ENCODE measurements at regions not wholly inside any gene's neighbourhood (a gene's known extent, or its start where the extent isn't known, plus 50 kb on each side); places are given as distances from the start of the nearest gene placed in this dataset.

GRCh38 chr5:167915237-167915636 lies 376.2 kb upstream of the WWC1 start:
- CTCF ChIA-PET, result no interaction called here
- DNase-seq (ENCODE audit: unreplicated experiment), result no peak
- TF ChIP-seq, protein P1, sequence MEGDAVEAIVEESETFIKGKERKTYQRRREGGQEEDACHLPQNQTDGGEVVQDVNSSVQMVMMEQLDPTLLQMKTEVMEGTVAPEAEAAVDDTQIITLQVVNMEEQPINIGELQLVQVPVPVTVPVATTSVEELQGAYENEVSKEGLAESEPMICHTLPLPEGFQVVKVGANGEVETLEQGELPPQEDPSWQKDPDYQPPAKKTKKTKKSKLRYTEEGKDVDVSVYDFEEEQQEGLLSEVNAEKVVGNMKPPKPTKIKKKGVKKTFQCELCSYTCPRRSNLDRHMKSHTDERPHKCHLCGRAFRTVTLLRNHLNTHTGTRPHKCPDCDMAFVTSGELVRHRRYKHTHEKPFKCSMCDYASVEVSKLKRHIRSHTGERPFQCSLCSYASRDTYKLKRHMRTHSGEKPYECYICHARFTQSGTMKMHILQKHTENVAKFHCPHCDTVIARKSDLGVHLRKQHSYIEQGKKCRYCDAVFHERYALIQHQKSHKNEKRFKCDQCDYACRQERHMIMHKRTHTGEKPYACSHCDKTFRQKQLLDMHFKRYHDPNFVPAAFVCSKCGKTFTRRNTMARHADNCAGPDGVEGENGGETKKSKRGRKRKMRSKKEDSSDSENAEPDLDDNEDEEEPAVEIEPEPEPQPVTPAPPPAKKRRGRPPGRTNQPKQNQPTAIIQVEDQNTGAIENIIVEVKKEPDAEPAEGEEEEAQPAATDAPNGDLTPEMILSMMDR (IDR thresholded peaks at IDR 0.05; ENCODE audit: unreplicated experiment), result no peak
- POLR2A ChIA-PET, result no interaction called here
- Mint-ChIP-seq H3K27ac (ENCODE audit: low read depth, unreplicated experiment) (no peak overlapping the region), H3K36me3 (ENCODE audit: insufficient read depth, unreplicated experiment) (no peaks in the 10 kb centered on the region), H3K4me3 (ENCODE audit: unreplicated experiment) (no peak overlapping the region), H3K9me3 (ENCODE audit: unreplicated experiment) (peaks cover 7% of the 10 kb centered on the region), H3K4me1 (ENCODE audit: insufficient read depth, unreplicated experiment) (no peaks in the 10 kb centered on the region), H3K27me3 (ENCODE audit: insufficient read depth, unreplicated experiment) (no peaks in the 10 kb centered on the region)
- intact Hi-C loops (cut with micrococcal nuclease), result no loop called here
- no TSS peak for BruUV-seq (replicated peaks)

GRCh38 chr5:167916261-167916691 lies 375.2 kb upstream of the WWC1 start:
- DNase-seq (ENCODE audit: unreplicated experiment), result no peak
- H3K27ac Mint-ChIP-seq (ENCODE audit: low read depth, unreplicated experiment), result no peak overlapping the region

GRCh38 chr5:167916706-167917105 lies 374.7 kb upstream of the WWC1 start:
- Mint-ChIP-seq H3K27me3 (ENCODE audit: insufficient read depth, unreplicated experiment) (no peaks in the 10 kb centered on the region), H3K36me3 (ENCODE audit: insufficient read depth, unreplicated experiment) (no peaks in the 10 kb centered on the region), H3K4me3 (ENCODE audit: unreplicated experiment) (no peak overlapping the region), H3K4me1 (ENCODE audit: insufficient read depth, unreplicated experiment) (no peaks in the 10 kb centered on the region), H3K9me3 (ENCODE audit: unreplicated experiment) (peaks cover 7% of the 10 kb centered on the region), H3K27ac (ENCODE audit: low read depth, unreplicated experiment) (no peak overlapping the region)
- POLR2A ChIA-PET, result no interaction called here
- TF ChIP-seq, protein P1 (IDR thresholded peaks at IDR 0.05; ENCODE audit: unreplicated experiment), result no peak
- intact Hi-C loops (cut with micrococcal nuclease), result no loop called here
- no peak for DNase-seq (ENCODE audit: unreplicated experiment)
- CTCF ChIA-PET, result interaction anchor here (0.6 kb wide), 1 partner anchor 366 kb away, joined by 3 read pairs; no protein-coding TSS in a partner anchor
- BruUV-seq (replicated peaks), result no TSS peak

More at GRCh38 chr5:167916261-167916691, 375.2 kb upstream of the WWC1 start:
- H3K4me3 Mint-ChIP-seq (ENCODE audit: unreplicated experiment), result no peak overlapping the region
- BruUV-seq (replicated peaks), result no TSS peak
- H3K36me3 Mint-ChIP-seq (ENCODE audit: insufficient read depth, unreplicated experiment), result no peaks in the 10 kb centered on the region
- TF ChIP-seq, protein P1 (IDR thresholded peaks at IDR 0.05; ENCODE audit: unreplicated experiment), result no peak
- intact Hi-C loops (cut with micrococcal nuclease), result no loop called here
- ChIA-PET CTCF (interaction anchor here (0.6 kb wide), 1 partner anchor 365 kb away, joined by 3 read pairs; no protein-coding TSS in a partner anchor), POLR2A (no interaction called here)
- peaks cover 7% of the 10 kb centered on the region for H3K9me3 Mint-ChIP-seq (ENCODE audit: unreplicated experiment)
- H3K4me1 Mint-ChIP-seq (ENCODE audit: insufficient read depth, unreplicated experiment), result no peaks in the 10 kb centered on the region
- H3K27me3 Mint-ChIP-seq (ENCODE audit: insufficient read depth, unreplicated experiment), result no peaks in the 10 kb centered on the region

- Mint-ChIP-seq H3K4me1 (ENCODE audit: insufficient read depth, unreplicated experiment) (no peaks in the 10 kb centered on the region), H3K9me3 (ENCODE audit: unreplicated experiment) (peaks cover 7% of the 10 kb centered on the region), H3K27me3 (ENCODE audit: insufficient read depth, unreplicated experiment) (no peaks in the 10 kb centered on the region), H3K36me3 (ENCODE audit: insufficient read depth, unreplicated experiment) (no peaks in the 10 kb centered on the region), H3K4me3 (ENCODE audit: unreplicated experiment) (no peak overlapping the region), H3K27ac (ENCODE audit: low read depth, unreplicated experiment) (no peak overlapping the region)
- TF ChIP-seq, protein P1 (IDR thresholded peaks at IDR 0.05; ENCODE audit: unreplicated experiment), result no peak
- POLR2A ChIA-PET, result no interaction called here
- CTCF ChIA-PET, result interaction anchor here (0.8 kb wide), 1 partner anchor 208 kb away, joined by 5 read pairs; no protein-coding TSS in a partner anchor
- BruUV-seq (replicated peaks), result no TSS peak
- intact Hi-C loops (cut with micrococcal nuclease), result no loop called here
- DNase-seq (ENCODE audit: unreplicated experiment), result no peak
Measured at GRCh38 chr5:167918184-167918812, 373.1 kb upstream of the WWC1 start.

All from MCF 10A (cell line).